ENCODE measurements at regions not wholly inside any gene's neighbourhood (a gene's known extent, or its start where the extent isn't known, plus 50 kb on each side); places are given as distances from the start of the nearest gene placed in this dataset.

- H3K4me3 ChIP-seq (ENCODE audit: low read depth, low read length) = no peak overlapping the region
- no peak for DNase-seq (ENCODE audit: low read depth)
- TF ChIP-seq, protein P1, sequence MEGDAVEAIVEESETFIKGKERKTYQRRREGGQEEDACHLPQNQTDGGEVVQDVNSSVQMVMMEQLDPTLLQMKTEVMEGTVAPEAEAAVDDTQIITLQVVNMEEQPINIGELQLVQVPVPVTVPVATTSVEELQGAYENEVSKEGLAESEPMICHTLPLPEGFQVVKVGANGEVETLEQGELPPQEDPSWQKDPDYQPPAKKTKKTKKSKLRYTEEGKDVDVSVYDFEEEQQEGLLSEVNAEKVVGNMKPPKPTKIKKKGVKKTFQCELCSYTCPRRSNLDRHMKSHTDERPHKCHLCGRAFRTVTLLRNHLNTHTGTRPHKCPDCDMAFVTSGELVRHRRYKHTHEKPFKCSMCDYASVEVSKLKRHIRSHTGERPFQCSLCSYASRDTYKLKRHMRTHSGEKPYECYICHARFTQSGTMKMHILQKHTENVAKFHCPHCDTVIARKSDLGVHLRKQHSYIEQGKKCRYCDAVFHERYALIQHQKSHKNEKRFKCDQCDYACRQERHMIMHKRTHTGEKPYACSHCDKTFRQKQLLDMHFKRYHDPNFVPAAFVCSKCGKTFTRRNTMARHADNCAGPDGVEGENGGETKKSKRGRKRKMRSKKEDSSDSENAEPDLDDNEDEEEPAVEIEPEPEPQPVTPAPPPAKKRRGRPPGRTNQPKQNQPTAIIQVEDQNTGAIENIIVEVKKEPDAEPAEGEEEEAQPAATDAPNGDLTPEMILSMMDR (IDR thresholded peaks at IDR 0.05; ENCODE audit: control insufficient read depth, extremely low read depth, insufficient read depth) = no peak
Measured at GRCh38 chr5:40271476-40271875, 408.2 kb upstream of the PTGER4 start.

- no peak for DNase-seq (ENCODE audit: low read depth)
- no peak overlapping the region for H3K4me3 ChIP-seq (ENCODE audit: low read depth, low read length)
- TF ChIP-seq, protein P1 (IDR thresholded peaks at IDR 0.05; ENCODE audit: control insufficient read depth, extremely low read depth, insufficient read depth) = no peak
Measured at GRCh38 chr5:40270274-40270845, 409.4 kb upstream of the PTGER4 start.

- TF ChIP-seq, protein P1 (IDR thresholded peaks at IDR 0.05; ENCODE audit: control insufficient read depth, extremely low read depth, insufficient read depth) = no peak
- H3K4me3 ChIP-seq (ENCODE audit: low read depth, low read length) = no peak overlapping the region
- no peak for DNase-seq (ENCODE audit: low read depth)
Measured at GRCh38 chr5:40268088-40268487, 411.6 kb upstream of the PTGER4 start.

- TF ChIP-seq, protein P1 (IDR thresholded peaks at IDR 0.05; ENCODE audit: control insufficient read depth, extremely low read depth, insufficient read depth) = no peak
- no peak for DNase-seq (ENCODE audit: low read depth)
- no peak overlapping the region for H3K4me3 ChIP-seq (ENCODE audit: low read depth, low read length)
Measured at GRCh38 chr5:40266952-40267351, 412.8 kb upstream of the PTGER4 start.

- no peak for DNase-seq (ENCODE audit: low read depth)
- H3K4me3 ChIP-seq (ENCODE audit: low read depth, low read length) = no peak overlapping the region
- TF ChIP-seq, protein P1 (IDR thresholded peaks at IDR 0.05; ENCODE audit: control insufficient read depth, extremely low read depth, insufficient read depth) = no peak
Measured at GRCh38 chr5:40261984-40262383, 417.7 kb upstream of the PTGER4 start.

DNA sequence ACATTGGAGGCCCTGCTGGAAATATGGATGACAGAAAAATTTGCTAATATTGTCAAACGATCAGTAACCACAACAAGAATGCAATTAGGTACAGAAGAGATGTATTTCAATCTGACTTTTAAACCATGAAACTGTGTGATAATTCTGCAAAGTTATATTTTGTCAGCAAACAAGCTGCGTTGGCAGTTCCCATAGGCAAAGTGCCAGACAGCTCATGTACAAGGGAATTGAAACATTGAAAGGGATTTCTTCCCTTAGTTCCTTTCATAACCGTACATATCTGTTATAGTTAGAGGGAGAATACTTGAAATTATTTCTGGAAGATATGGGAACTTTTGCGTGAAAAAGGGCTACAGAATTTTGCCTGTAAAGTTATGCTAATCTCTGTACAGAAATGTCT, 419.4 kb upstream of the PTGER4 start:
- TF ChIP-seq, protein P1 (IDR thresholded peaks at IDR 0.05; ENCODE audit: control insufficient read depth, extremely low read depth, insufficient read depth) = no peak
- no peak overlapping the region for H3K4me3 ChIP-seq (ENCODE audit: low read depth, low read length)
- DNase-seq (ENCODE audit: low read depth) = peak; percentile 10

DNA sequence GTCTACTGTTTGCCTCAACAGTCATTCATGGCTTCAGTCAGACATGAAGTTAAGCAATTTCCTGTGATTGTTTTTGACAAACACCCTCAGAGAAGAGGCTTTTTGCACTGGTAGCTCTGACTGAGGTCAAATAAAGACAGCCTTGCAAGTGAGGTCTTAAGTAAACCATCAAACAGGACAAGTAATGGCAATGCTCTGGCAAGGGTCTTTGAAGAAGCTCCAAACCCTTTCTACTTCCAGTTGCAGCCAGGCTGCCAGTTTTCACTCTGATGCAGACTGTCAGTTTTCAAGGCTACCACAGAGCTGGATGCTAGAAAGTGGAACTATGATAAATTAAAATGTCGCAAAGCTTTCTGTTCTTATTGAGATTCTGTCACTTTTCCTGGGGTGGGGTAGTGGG, 421.5 kb upstream of the PTGER4 start:
- TF ChIP-seq, protein P1 (IDR thresholded peaks at IDR 0.05; ENCODE audit: control insufficient read depth, extremely low read depth, insufficient read depth) = no peak
- H3K4me3 ChIP-seq (ENCODE audit: low read depth, low read length) = no peak overlapping the region
- no peak for DNase-seq (ENCODE audit: low read depth)

All from LNCaP clone FGC (cell line).